ENCODE measurements at regions not wholly inside any gene's neighbourhood (a gene's known extent, or its start where the extent isn't known, plus 50 kb on each side); places are given as distances from the start of the nearest gene placed in this dataset.

GRCh38 chr16:52022177-52022576 is 524.8 kb downstream of the TOX3 start:
- Histone ChIP-seq H2AFZ (no peak overlapping the region), H3K36me3 (ENCODE audit: insufficient read depth) (no peaks in the 10 kb centered on the region), H3K9me2 (ENCODE audit: insufficient read depth) (peaks cover 9% of the 10 kb centered on the region), H3K4me3 (no peak overlapping the region), H3F3A (replicated peaks; ENCODE audit: low read depth) (no peaks in the 10 kb centered on the region), H4K20me1 (replicated peaks; ENCODE audit: insufficient read depth) (no peaks in the 10 kb centered on the region), H3K79me2 (replicated peaks; ENCODE audit: insufficient read depth) (no peaks in the 10 kb centered on the region), H3K27me3 (ENCODE audit: insufficient read depth) (no peaks in the 10 kb centered on the region), H3K27ac (ENCODE audit: low read depth) (no peak overlapping the region), H3K4me2 (no peak overlapping the region), H3K4me1 (ENCODE audit: insufficient read depth) (no peaks in the 10 kb centered on the region)
- DNase-seq (ENCODE audit: low spot score) (no peak), ATAC-seq (no peak)
- TF ChIP-seq REST (IDR thresholded peaks at IDR 0.05; ENCODE audit: unreplicated experiment) (no peak), ZNF114 (CRISPR knock-in tag; IDR thresholded peaks at IDR 0.05) (no peak), ZNF331 (CRISPR knock-in tag; IDR thresholded peaks at IDR 0.05; ENCODE audit: low read depth) (no peak)
- no peaks in the 10 kb centered on the region for H3K4me1 Mint-ChIP-seq
- H3K9me3 Mint-ChIP-seq, result peaks cover 12% of the 10 kb centered on the region; the same call in 1 of the 3 replicates
- H3K27me3 Mint-ChIP-seq (ENCODE audit: insufficient read depth, low read depth, poor library complexity), result peaks cover 3% of the 10 kb centered on the region
- H3K36me3 Mint-ChIP-seq (ENCODE audit: low read depth), result no peaks in the 10 kb centered on the region
- no peak overlapping the region for H3K4me3 Mint-ChIP-seq
- no peak overlapping the region for H3K27ac Mint-ChIP-seq

GRCh38 chr16:52016387-52016786 is 530.6 kb downstream of the TOX3 start:
- H3K4me3 ChIP-seq, result no peak overlapping the region
- Mint-ChIP-seq H3K27me3 (ENCODE audit: insufficient read depth, low read depth, poor library complexity) (no peaks in the 10 kb centered on the region), H3K36me3 (ENCODE audit: low read depth) (peaks cover 14% of the 10 kb centered on the region), H3K9me3 (peaks cover 58% of the 10 kb centered on the region), H3K4me3 (no peak overlapping the region), H3K4me1 (no peaks in the 10 kb centered on the region), H3K27ac (no peak overlapping the region)
- DNase-seq (ENCODE audit: low spot score), result no peak
- H4K20me1 ChIP-seq (replicated peaks; ENCODE audit: insufficient read depth), result no peaks in the 10 kb centered on the region
- H3K27me3 ChIP-seq (ENCODE audit: insufficient read depth), result no peaks in the 10 kb centered on the region
- no peak for ATAC-seq
- no peaks in the 10 kb centered on the region for H3K36me3 ChIP-seq (ENCODE audit: insufficient read depth)
- 0 out of 2 replicates have a peak, but pooled peaks cover 4% of the 10 kb centered on the region for H3K9me2 ChIP-seq (ENCODE audit: insufficient read depth)
- H3F3A ChIP-seq (replicated peaks; ENCODE audit: low read depth), result no peaks in the 10 kb centered on the region
- H2AFZ ChIP-seq, result no peak overlapping the region
- H3K4me2 ChIP-seq, result no peak overlapping the region
- H3K79me2 ChIP-seq (replicated peaks; ENCODE audit: insufficient read depth), result no peaks in the 10 kb centered on the region
- H3K27ac ChIP-seq (ENCODE audit: low read depth), result no peak overlapping the region
- no peaks in the 10 kb centered on the region for H3K4me1 ChIP-seq (ENCODE audit: insufficient read depth)
- TF ChIP-seq ZNF462 (CRISPR knock-in tag; IDR thresholded peaks at IDR 0.05) (no peak), STAT1 (IDR thresholded peaks at IDR 0.05; ENCODE audit: unreplicated experiment) (no peak), EZH2 (IDR thresholded peaks at IDR 0.05; ENCODE audit: low read depth, unreplicated experiment) (no peak), ETS1 (IDR thresholded peaks at IDR 0.05) (no peak), CTCF (conservative IDR thresholded peaks at IDR 0.05; ENCODE audit: low read depth in 2 of 2) (no peak)
